ENCODE measurements at regions not wholly inside any gene's neighbourhood (a gene's known extent, or its start where the extent isn't known, plus 50 kb on each side); places are given as distances from the start of the nearest gene placed in this dataset.

DNA sequence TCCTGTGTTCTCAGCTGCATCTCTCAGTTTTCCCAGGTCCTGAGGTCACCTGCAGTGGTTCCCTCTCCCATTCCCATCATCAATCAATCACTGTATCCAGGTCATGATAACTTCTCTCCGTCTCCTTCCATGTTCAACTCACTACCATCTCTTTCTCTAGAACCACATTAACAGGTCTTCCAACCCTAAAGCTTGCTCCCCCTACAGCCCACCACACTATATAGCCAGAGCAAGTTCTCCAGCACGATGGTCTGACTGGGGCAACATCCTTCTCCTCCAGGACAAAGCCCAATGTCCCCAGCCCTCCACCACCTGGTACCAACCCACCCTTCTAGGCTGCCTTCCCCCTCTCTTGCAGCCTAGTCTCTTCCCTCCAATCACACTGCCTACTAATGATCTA lies 241.6 kb downstream of the CDK5RAP2 start:
- no peaks in the 10 kb centered on the region for H3K36me3 ChIP-seq
- WGBS, 2 donors (ENCODE audit: low coverage in 1 of 2): 86 to 87% methylated on average over 2 of the region's 2 CpGs
- TF ChIP-seq POLR2AphosphoS5 (IDR thresholded peaks at IDR 0.05): no peak
- no peak for TF ChIP-seq POLR2A (IDR thresholded peaks at IDR 0.05)
- no peak for TF ChIP-seq CTCF (IDR thresholded peaks at IDR 0.05)
- no peak for TF ChIP-seq EP300 (IDR thresholded peaks at IDR 0.05; ENCODE audit: low read depth)
- no peak overlapping the region for H3K27ac ChIP-seq
- DNase-seq: no peak
- intact Hi-C loops (cut with DNase I; ENCODE audit: low total_unique reads) (no loop called here), in situ Hi-C loops (cut with MboI; ENCODE audit: low pct_ligation_motif_present in 1 of 4, low pct_unique_long_range_greater_than_20kb in 1 of 4, low sequenced_read_pairs in 3 of 4) (no loop called here)
- H3K4me3 ChIP-seq: no peak overlapping the region
- no peaks in the 10 kb centered on the region for H3K27me3 ChIP-seq
- no peaks in the 10 kb centered on the region for H3K4me1 ChIP-seq
- H3K9me3 ChIP-seq: no peaks in the 10 kb centered on the region

DNA sequence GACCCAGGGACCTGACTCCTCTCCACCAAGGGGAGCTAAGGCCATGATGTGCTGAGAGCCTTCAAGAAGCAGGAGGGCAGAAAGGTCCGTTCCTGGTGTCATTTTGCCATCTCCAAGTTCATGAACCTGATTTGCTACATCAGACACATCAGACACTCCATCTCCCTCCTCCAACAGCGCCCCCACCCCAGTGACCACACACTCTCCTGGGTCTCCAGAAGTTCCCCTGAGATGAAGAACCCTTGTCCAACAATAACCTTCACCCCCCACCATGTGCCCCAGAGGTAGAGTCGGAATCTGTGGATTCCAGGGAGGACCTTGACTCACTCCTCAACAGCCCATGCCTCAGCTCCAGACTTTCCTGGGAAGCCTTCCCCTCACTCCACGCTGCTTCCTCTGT lies 242.8 kb downstream of the CDK5RAP2 start:
- in situ Hi-C loops (cut with MboI; ENCODE audit: low pct_ligation_motif_present in 1 of 4, low pct_unique_long_range_greater_than_20kb in 1 of 4, low sequenced_read_pairs in 3 of 4): no loop called here
- TF ChIP-seq EP300 (IDR thresholded peaks at IDR 0.05; ENCODE audit: low read depth) (no peak), POLR2A (IDR thresholded peaks at IDR 0.05) (no peak), CTCF (IDR thresholded peaks at IDR 0.05) (no peak), POLR2AphosphoS5 (IDR thresholded peaks at IDR 0.05) (no peak)
- intact Hi-C loops (cut with DNase I; ENCODE audit: low total_unique reads): no loop called here
- Histone ChIP-seq H3K4me1 (no peaks in the 10 kb centered on the region), H3K9me3 (no peaks in the 10 kb centered on the region), H3K27ac (no peak overlapping the region), H3K27me3 (no peaks in the 10 kb centered on the region), H3K4me3 (no peak overlapping the region), H3K36me3 (no peaks in the 10 kb centered on the region)
- 76% methylated on average over 2 to 4 of the region's 4 CpGs for WGBS, 2 donors (ENCODE audit: low coverage in 1 of 2)
- no peak for DNase-seq

- DNase-seq: no peak
- H3K4me1 ChIP-seq: no peaks in the 10 kb centered on the region
- in situ Hi-C loops (cut with MboI; ENCODE audit: low pct_ligation_motif_present in 1 of 4, low pct_unique_long_range_greater_than_20kb in 1 of 4, low sequenced_read_pairs in 3 of 4): no loop called here
- no peak overlapping the region for H3K27ac ChIP-seq
- H3K4me3 ChIP-seq: no peak overlapping the region
- H3K36me3 ChIP-seq: no peaks in the 10 kb centered on the region
- H3K27me3 ChIP-seq: no peaks in the 10 kb centered on the region
- no peaks in the 10 kb centered on the region for H3K9me3 ChIP-seq
- intact Hi-C loops (cut with DNase I; ENCODE audit: low total_unique reads): no loop called here
- TF ChIP-seq POLR2AphosphoS5 (IDR thresholded peaks at IDR 0.05) (no peak), CTCF (IDR thresholded peaks at IDR 0.05) (no peak), POLR2A (IDR thresholded peaks at IDR 0.05) (no peak), EP300 (IDR thresholded peaks at IDR 0.05; ENCODE audit: low read depth) (no peak)
- WGBS, 2 donors (ENCODE audit: low coverage in 1 of 2): 90 to 92% methylated on average over 3 to 4 of the region's 4 CpGs
Measured at GRCh38 chr9:120336753-120337090, 243.2 kb downstream of the CDK5RAP2 start.

- intact Hi-C loops (cut with DNase I; ENCODE audit: low total_unique reads): no loop called here
- WGBS, 2 donors (ENCODE audit: low coverage in 1 of 2): 58 to 75% methylated on average over 3 to 6 of the region's 6 CpGs
Measured at GRCh38 chr9:120336021-120336752, 243.8 kb downstream of the CDK5RAP2 start.

More at GRCh38 chr9:120336021-120336752, 243.8 kb downstream of the CDK5RAP2 start:
- DNase-seq: no peak
- in situ Hi-C loops (cut with MboI; ENCODE audit: low pct_ligation_motif_present in 1 of 4, low pct_unique_long_range_greater_than_20kb in 1 of 4, low sequenced_read_pairs in 3 of 4): no loop called here
- Histone ChIP-seq H3K36me3 (no peaks in the 10 kb centered on the region), H3K27ac (no peak overlapping the region), H3K27me3 (no peaks in the 10 kb centered on the region), H3K4me3 (no peak overlapping the region), H3K9me3 (no peaks in the 10 kb centered on the region), H3K4me1 (no peaks in the 10 kb centered on the region)
- TF ChIP-seq EP300 (IDR thresholded peaks at IDR 0.05; ENCODE audit: low read depth) (no peak), CTCF (IDR thresholded peaks at IDR 0.05) (no peak), POLR2AphosphoS5 (IDR thresholded peaks at IDR 0.05) (no peak), POLR2A (IDR thresholded peaks at IDR 0.05) (no peak)
